ENCODE measurements at regions not wholly inside any gene's neighbourhood (a gene's known extent, or its start where the extent isn't known, plus 50 kb on each side); places are given as distances from the start of the nearest gene placed in this dataset.

GRCh38 chr2:147110962-147111361 lies 733.9 kb upstream of the ACVR2A start:
- DNase-seq (ENCODE audit: low spot score), result no peak

GRCh38 chr2:147110317-147110716 lies 734.5 kb upstream of the ACVR2A start:
- DNase-seq (ENCODE audit: low spot score), result peak; percentile 69

GRCh38 chr2:147109291-147109690 lies 735.5 kb upstream of the ACVR2A start:
- DNase-seq (ENCODE audit: low spot score), result peak; percentile 28

- DNase-seq (ENCODE audit: low spot score), result peak; percentile 88
These were observed 736.3 kb upstream of the ACVR2A start for GRCh38 chr2:147108548-147108947.

GRCh38 chr2:147101941-147102790 lies 742.7 kb upstream of the ACVR2A start:
- no peak for DNase-seq (ENCODE audit: low spot score)

GRCh38 chr2:147100406-147101035 lies 744.3 kb upstream of the ACVR2A start:
- DNase-seq (ENCODE audit: low spot score), result peak; percentile 67

GRCh38 chr2:147099845-147100244 lies 745.0 kb upstream of the ACVR2A start:
- no peak for DNase-seq (ENCODE audit: low spot score)

GRCh38 chr2:147098940-147099339 lies 745.9 kb upstream of the ACVR2A start:
- no peak for DNase-seq (ENCODE audit: low spot score)

- no peak for DNase-seq (ENCODE audit: low spot score)
These were observed 747.1 kb upstream of the ACVR2A start for GRCh38 chr2:147097747-147098146.

- no peak for DNase-seq (ENCODE audit: low spot score)
These were observed 748.2 kb upstream of the ACVR2A start for GRCh38 chr2:147096671-147097070.

- no peak for DNase-seq (ENCODE audit: low spot score)
These were observed 749.5 kb upstream of the ACVR2A start for GRCh38 chr2:147095376-147095775.

GRCh38 chr2:147094077-147094476 lies 750.8 kb upstream of the ACVR2A start:
- no peak for DNase-seq (ENCODE audit: low spot score)

- no peak for DNase-seq (ENCODE audit: low spot score)
These were observed 752.6 kb upstream of the ACVR2A start for GRCh38 chr2:147092266-147092665.

- DNase-seq (ENCODE audit: low spot score), result no peak
These were observed 753.4 kb upstream of the ACVR2A start for GRCh38 chr2:147091448-147091847.

GRCh38 chr2:147088871-147089270 lies 756.0 kb upstream of the ACVR2A start:
- no peak for DNase-seq (ENCODE audit: low spot score)

GRCh38 chr2:147086715-147087114 lies 758.1 kb upstream of the ACVR2A start:
- DNase-seq (ENCODE audit: low spot score), result no peak

- no peak for DNase-seq (ENCODE audit: low spot score)
These were observed 761.2 kb upstream of the ACVR2A start for GRCh38 chr2:147083664-147084063.

- DNase-seq (ENCODE audit: low spot score), result peak; percentile 71
These were observed 761.8 kb upstream of the ACVR2A start for GRCh38 chr2:147082850-147083522.

GRCh38 chr2:147081831-147082230 lies 763.0 kb upstream of the ACVR2A start:
- no peak for DNase-seq (ENCODE audit: low spot score)

- peak; percentile 49 for DNase-seq (ENCODE audit: low spot score)
These were observed 768.2 kb upstream of the ACVR2A start for GRCh38 chr2:147076634-147077033.

GRCh38 chr2:147068071-147068470 lies 776.8 kb upstream of the ACVR2A start:
- DNase-seq (ENCODE audit: low spot score), result no peak

- no peak for DNase-seq (ENCODE audit: low spot score)
These were observed 777.7 kb upstream of the ACVR2A start for GRCh38 chr2:147067136-147067535.

GRCh38 chr2:147062073-147062472 lies 782.8 kb upstream of the ACVR2A start:
- DNase-seq (ENCODE audit: low spot score), result no peak

Measured in kidney tubule cell (primary cell).